G401.6 (cell line): ENCODE measurements at regions not wholly inside any gene's neighbourhood (a gene's known extent, or its start where the extent isn't known, plus 50 kb on each side); places are given as distances from the start of the nearest gene placed in this dataset.

Experiments used
- FAIRE-seq: peaks from 2 replicates; lab custom pipeline; 2012; peaks lifted over from hg19 to GRCh38; lab: Jason Lieb, UNC

DNA sequence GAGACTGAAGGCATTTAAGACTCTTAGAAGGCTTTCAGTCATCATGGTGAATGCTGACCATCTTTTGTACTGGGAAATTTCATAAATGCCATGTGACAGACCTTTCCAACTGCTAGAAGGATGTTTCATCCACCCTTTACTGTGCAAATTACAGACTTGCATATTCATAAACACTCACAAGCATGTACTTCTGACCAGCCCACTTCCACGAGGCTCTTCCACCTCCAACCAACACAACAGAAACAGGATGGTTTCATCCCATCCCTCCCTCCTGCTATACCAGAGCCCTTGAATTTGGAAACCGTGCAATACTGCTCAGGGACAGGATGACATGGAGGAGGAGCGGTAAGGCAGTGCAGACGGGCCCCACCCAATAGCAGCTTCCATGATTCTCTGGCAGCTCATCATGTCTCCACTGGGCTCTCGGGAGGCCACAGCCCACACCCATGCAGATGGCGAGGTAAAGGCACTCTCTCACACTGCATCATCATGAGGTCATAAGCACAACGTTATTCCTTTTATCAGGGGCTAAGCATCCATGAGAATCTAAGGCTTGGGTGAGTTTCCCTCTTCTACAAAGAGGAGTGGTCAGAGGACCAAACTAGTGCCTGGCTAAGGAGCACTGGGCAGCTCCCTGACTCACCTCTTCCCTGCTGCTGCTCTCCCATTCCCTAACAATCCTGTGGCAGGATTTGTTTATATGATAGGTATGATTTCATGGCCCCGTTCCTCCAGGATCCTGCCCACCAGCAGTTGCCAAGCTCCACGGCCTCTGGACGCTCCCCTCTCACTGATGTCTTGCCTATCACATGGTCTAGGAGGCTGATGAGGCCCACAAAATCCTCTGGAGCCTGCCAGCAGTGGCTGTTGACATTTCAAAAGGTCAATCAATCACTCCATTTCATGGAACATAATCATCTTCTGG, 94.4 kb upstream of the FSTL4 start:
- no peak for FAIRE-seq

- no peak for FAIRE-seq
These were observed 93.0 kb upstream of the FSTL4 start for GRCh38 chr5:133705331-133705730.

DNA sequence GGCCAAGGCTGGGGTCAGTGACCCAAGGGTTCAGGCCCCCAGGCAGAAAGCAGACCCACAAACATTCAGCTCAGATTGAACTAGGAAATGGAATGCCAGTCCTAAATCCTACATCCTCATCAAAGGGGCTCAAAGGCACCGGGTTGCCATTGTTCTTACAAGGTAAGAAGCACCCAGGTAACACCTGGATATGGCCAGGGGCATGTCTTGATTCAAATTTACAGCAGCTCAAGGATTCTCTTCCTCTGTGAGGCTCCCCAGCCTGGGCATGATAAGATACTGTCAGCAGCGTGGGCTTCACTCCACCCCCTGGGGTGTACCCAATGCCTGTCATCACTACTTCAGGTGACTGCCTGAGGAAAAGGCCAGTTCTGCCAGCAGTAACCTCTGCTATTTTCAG, 92.1 kb upstream of the FSTL4 start:
- FAIRE-seq = no peak

- FAIRE-seq = no peak
These were observed 91.6 kb upstream of the FSTL4 start for GRCh38 chr5:133703935-133704334.

GRCh38 chr5:133702791-133703770, 90.7 kb upstream of the FSTL4 start:
- no peak for FAIRE-seq

- no peak for FAIRE-seq
These were observed 89.5 kb upstream of the FSTL4 start for GRCh38 chr5:133701871-133702270.

GRCh38 chr5:133700251-133700650, 87.9 kb upstream of the FSTL4 start:
- no peak for FAIRE-seq

GRCh38 chr5:133698646-133699526, 86.5 kb upstream of the FSTL4 start:
- FAIRE-seq = no peak

- no peak for FAIRE-seq
These were observed 85.9 kb upstream of the FSTL4 start for GRCh38 chr5:133698259-133698554.

GRCh38 chr5:133697536-133698258, 85.4 kb upstream of the FSTL4 start:
- no peak for FAIRE-seq

DNA sequence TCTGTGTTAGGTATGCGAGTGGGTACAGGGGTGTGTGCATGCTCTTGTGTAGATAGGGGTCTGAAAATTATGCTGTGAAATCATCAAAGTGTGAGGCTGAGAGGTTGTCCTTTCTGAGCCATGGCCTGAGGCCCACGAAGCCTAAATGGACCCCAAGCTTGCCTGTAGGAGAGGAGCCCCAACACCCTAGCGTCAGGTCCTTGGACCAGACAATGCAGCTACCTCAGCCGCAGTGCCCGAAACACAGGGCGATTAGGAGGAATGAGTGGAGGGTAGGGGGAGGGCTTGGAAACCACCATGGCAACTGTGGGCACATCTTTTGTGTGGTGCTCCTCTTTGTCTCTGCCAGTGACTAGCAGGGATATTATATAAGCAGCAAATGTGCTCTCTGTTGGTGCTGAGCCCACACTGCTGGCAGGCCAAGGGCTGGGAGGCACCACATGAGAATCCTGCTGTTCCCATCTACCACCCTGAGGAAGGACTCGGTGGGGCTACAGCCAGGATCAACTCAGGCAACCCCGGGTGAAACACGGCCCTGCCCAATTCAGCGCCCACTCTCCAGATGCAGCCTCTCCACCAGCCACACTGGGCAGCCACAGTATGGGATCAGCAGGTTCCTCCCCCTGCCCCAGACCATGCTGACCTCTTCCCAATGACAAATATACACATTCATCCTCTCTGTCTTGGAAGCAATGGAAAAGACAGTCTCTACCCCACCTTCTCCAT, 84.6 kb upstream of the FSTL4 start:
- no peak for FAIRE-seq

GRCh38 chr5:133696006-133696584, 83.8 kb upstream of the FSTL4 start:
- no peak for FAIRE-seq

- no peak for FAIRE-seq
These were observed 82.0 kb upstream of the FSTL4 start for GRCh38 chr5:133694181-133694831.

DNA sequence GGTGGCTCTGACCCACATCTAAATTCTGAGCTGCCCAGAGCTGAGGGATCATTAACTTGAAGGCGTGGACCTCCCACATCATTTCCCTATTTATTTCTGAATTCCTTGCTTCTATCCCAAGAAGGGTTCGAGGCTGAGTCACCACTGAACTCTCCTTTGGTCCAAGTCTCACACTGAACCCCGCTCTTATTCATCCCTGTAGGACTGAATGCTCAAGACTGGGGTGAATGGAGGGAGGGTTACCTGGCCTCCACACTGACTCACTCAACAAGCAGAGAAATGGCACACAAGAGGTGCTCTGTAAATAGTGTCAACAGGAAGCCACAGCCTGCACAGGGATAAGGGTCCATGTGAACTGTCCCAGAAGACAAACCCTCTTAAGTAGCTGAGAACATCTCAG, 79.1 kb upstream of the FSTL4 start:
- no peak for FAIRE-seq

DNA sequence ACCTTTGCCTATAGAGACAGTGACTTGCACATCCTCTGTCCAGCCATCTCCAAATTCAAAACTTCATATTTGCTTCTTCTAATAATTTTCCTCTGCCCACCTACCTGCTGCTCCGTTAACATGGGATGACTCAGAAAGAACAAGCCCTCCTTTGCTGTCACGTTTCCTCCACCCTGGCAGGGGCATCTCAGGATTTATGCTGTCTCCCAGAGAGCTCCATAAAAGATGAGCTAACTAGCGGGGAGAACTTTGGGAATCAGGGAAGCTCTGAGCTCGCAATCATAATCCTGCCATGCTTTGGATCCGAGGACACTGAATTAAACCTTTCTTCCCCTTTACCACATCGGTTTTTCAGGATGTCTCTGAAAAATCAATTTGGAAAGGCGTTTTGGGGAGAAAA, 78.4 kb upstream of the FSTL4 start:
- FAIRE-seq = no peak

GRCh38 chr5:133688391-133688790, 76.0 kb upstream of the FSTL4 start:
- no peak for FAIRE-seq

DNA sequence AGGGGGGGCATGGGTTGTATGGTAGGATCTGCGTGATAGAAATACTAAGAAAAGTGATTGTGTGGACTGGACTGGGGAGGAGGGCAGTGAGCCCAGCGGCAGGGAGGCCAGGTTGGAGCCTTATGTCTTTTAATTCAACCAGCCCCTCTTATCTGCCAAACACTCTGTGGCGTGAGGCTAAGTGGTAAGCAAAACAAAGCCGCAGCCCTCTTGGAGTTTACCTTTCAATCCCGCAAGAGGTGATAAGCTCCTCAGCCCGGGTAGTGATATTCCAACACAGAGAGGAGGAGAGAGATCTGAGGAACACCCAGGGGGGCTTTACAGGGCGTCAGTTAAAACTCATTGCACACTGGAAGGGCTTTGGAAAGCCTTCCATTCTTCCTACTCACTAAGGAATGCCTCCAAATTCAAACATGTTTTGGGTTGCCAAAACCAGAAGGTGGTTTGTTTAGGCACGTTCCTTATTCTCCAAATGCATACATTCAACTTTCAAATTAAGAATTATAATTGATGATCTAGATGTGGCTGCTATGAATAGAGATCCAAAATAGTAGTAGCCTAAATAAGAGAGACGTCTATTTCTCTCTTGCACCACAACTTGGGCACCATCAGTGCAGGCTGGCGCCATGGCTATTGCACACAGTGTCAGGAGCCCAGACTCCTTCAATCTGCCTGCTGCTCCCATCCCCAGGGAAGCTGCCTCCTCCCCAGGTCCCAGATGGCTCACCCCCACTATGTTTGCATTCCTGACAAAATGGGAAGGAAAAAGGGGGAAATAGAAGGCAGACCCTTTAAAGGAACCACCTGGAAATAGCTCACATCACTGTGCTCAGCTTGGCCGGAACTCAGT, 75.1 kb upstream of the FSTL4 start:
- FAIRE-seq = no peak

DNA sequence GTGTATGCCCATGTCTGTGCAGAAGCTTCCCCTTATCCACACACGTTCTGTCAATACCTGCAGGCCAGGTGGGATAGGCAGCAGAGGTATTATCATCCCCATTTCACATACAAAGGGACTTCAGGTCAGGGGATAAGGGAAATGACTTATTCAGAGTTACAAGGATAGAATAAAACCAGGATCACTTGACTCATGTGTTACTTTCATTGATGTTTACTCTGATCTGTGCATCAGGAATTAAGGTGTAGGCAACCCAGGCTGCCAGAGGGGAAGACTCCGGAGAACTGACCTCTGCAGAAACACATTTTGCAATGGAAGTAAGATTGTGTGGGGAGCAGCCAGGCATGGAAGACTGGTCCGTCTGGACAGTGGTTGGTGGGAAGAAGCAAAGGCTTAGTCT, 74.2 kb upstream of the FSTL4 start:
- FAIRE-seq = no peak

DNA sequence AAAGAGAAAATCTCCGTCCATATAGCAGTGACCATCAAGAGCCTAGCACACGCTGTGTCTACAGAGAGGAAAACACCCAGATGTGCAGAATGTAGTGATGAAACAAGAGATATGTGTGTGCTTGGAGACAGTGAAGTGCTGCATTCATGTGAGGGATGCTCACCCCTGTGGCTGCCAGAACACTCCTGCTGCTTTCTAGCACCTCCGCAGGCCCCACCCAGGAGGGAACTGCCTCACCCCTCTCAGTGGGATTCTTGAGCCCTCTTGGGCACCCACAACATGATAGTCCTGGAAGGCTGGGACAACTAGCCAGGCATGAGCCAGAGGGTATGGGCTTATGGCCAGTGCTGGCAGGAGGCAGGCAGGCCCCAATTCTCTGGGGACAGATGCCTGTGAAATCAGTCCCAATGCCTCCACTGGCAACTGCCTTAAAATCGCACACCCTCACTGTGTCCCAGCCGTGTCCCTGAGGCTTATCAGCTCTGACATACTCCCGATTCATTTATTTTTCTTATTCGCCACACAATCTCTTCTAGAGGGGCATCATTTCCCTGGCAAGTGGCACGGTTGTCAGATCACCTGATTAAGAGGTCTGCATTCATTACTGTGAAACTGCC, 73.2 kb upstream of the FSTL4 start:
- no peak for FAIRE-seq
